Activated T-helper 1 cell treated with anti-CD3 and anti-CD28 coated beads, Interleukin-2, amount 50 U/mL, for 16 hours (primary cell): ENCODE measurements at regions not wholly inside any gene's neighbourhood (a gene's known extent, or its start where the extent isn't known, plus 50 kb on each side); places are given as distances from the start of the nearest gene placed in this dataset.

Source experiments
- DNase-seq, 2 donors: peaks; one replicate each; pipeline ENCODE4 v3.0.0-alpha.2; 2020; ENCODE audit warnings: low read depth in 1 of 2, low spot score in 1 of 2

GRCh38 chr12:127401005-127401404 lies 866.0 kb upstream of the TMEM132C start:
- DNase-seq, result no peak

GRCh38 chr12:127401536-127401935 lies 865.4 kb upstream of the TMEM132C start:
- DNase-seq, result no peak

DNA sequence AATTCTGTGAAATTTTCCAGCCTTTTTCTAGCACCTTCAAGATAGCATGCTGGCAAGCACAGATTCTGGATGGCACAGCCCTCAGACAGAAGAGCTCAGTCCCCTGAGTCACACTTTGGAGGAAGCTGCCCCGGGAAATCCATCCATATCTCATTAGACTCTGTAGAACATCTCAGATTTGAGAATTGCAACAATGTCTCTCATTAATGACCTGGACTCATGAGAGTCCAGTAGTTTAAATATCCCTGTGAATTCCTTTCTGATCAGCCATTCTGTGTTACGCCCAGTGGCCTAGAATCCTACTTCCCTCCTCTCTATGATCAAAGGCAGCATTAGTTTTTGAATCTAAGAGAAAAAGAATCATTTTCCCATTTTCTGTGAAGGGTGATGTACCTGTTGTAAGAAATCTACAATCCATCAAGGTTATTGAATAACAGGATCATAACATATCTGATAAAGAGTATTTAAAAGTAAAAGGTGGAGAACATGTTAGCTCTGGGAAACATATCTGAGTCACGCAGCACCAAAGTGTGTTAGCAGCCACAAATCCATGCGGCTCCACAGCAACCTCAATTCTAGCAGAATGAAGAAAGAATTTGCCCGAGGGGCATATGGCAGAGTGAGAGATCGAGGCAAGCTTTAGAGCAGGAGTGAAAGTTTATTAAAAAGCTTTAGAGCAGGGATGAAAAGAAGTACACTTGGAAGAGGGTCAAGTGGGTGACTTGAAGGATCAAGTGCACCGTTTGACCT lies 855.6 kb upstream of the TMEM132C start:
- no peak for DNase-seq

DNA sequence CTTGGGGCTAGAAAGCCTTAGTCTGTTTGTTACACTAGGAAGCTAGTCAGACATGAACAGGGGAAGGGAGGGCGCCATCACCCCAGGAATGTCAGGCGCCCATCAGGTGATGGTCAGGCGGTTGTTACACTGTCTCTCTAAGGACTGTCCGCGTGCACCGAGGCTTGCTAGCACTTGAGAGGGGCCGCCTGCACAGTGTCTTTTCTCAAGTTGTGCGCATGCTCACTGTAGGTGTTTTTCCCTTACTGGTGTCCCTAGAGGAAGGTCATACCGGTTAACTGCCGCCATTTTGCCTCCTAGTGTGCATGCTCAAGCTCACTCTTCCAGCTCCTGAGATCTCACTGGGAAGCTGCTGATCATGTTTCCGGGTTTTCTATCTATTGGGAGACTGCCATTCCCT lies 855.0 kb upstream of the TMEM132C start:
- no peak for DNase-seq

- DNase-seq, result no peak
Measured at GRCh38 chr12:127412866-127413265, 854.1 kb upstream of the TMEM132C start.

- DNase-seq, result no peak
Measured at GRCh38 chr12:127414186-127414585, 852.8 kb upstream of the TMEM132C start.

DNA sequence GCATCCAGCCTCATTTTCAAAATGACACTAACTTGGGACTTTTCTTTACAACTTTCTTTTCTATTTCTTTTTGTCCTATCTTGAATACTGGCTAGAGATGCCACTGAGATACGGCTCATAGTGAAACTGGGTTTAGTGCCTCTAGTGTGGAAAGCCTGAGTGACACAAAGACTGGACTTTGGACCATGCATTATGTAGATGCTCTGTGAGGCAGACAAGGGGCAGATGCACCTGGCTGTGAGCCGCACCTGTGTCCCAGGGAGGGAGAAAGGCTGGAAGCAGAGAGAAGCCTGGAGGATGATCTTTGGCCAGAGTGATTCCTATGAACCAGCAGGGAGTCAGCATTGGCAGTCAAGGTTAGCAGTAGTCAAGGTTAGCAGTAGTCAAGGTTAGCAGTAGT lies 852.3 kb upstream of the TMEM132C start:
- DNase-seq, result no peak

DNA sequence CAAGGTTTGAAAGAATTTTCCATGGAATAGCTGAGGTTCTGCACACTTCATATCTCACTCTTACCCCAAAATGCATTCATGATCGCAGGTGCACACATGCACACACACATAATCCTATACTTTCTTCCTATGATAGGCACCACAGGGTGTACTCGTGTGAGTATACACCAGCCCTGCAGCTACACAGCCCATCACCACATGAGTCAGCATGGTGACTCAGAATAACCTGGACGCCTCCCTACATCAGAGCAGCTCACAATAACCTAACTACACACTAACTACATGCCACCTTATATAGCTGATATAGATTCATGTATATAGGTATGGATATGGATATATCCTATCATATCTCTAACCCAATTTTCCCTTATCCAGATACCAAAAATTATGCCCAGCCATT lies 850.2 kb upstream of the TMEM132C start:
- DNase-seq, result no peak

- no peak for DNase-seq
Measured at GRCh38 chr12:127419111-127419510, 847.9 kb upstream of the TMEM132C start.

DNA sequence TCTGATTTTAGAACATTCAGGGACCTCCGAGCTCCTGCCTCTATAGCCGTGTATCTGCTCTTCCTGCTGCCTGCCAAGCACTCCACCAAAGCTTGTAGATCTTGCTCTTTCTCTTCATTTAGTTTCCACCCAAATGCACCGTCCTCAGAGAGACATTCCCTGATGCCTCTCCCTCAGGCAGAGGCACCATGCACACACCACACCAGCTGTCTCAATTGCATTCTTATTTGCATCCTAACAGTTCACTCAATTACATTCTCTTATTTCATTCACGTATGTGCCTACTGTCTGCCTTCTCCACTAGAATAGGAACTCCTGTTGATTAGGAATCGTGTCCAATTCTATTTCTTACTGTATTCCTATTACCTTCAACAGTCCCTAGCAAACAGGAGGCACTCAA lies 845.4 kb upstream of the TMEM132C start:
- DNase-seq, result no peak

GRCh38 chr12:127422935-127423566 lies 843.9 kb upstream of the TMEM132C start:
- no peak for DNase-seq

GRCh38 chr12:127425474-127425873 lies 841.5 kb upstream of the TMEM132C start:
- DNase-seq, result no peak

- no peak for DNase-seq
Measured at GRCh38 chr12:127428420-127428819, 838.5 kb upstream of the TMEM132C start.

GRCh38 chr12:127429551-127430285 lies 837.3 kb upstream of the TMEM132C start:
- no peak for DNase-seq

- DNase-seq, result no peak
Measured at GRCh38 chr12:127430401-127430800, 836.6 kb upstream of the TMEM132C start.

GRCh38 chr12:127431177-127431576 lies 835.8 kb upstream of the TMEM132C start:
- DNase-seq, result no peak

DNA sequence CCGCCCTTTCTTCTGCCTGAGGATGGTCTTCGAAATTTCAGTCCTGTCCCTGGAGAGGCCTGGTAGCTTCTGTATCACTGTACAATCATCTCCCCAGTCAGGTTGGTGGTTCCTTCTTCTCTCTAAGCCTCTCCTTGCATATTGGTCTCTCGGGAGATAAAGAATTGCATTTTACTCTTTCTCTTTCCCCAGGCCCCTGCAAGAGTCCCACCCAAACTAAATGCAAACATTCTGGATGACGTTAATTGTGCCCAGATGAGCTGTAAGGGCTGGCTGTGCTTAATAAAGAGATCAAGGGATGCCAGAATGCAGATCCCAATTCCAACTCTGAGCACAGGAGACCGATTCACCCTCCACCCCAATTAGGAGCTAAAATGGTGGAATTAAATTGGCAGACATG lies 835.4 kb upstream of the TMEM132C start:
- DNase-seq, result no peak

- DNase-seq, result no peak
Measured at GRCh38 chr12:127435439-127435838, 831.5 kb upstream of the TMEM132C start.

DNA sequence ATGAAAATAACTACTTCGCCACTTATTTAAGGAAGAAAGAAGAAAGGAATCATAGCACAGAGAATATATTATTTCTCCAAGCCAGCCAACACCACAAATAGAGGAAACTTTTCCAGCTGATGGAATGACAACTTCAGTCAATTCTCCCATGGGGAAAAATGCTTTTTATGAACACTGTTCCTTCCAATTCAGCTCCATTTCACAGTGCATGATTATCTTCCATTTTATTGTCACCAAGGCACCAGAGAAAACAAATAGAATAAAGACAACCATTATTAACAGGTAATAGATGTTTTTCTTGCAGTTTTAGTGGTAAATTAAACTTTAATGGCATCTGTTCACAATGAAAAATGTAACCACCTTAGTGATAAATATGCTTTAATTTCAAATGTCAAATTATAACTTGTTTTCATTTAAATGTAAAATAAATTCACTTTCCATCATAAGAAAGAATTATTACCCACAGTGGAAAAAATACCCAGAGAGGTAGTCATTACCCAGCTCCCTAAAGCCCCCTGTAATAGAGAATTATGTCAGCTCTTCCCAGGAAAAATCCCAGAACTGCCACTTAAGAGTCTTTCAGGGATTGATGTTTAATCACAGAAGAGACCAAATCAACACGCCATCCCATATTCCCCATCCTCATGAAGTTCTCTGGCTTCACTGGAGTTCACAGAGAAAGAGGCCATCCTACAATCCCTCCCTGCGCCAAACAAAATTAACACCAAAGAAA lies 828.3 kb upstream of the TMEM132C start:
- DNase-seq, result no peak

DNA sequence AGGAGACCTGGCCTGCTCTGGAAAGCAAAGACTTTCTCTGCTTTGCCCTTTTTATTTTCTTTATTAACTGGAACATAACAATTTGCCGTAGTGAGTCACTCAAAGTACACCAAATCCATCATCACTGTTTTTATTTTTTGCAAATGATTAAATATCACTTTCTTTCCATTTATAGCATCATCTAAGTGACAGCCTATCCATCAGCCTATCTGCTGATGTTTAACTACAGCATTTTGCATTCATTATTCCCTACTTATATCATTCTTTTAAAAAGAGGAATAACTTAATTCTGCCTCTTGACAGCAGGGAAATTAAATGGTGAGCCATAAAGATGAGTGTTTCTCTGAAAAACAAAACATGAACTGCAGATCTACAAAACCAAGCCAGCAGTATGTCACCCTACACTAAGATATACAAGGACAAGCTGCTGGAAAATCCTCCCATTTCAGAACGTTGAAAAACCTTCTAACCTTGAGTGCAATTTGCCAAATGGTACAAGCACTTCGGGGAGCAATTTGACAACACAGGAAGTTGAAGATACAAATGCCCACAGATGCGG lies 821.3 kb upstream of the TMEM132C start:
- DNase-seq, result no peak

- no peak for DNase-seq
Measured at GRCh38 chr12:127448906-127449305, 818.1 kb upstream of the TMEM132C start.
